SKM-1 (cell line): ENCODE measurements at regions not wholly inside any gene's neighbourhood (a gene's known extent, or its start where the extent isn't known, plus 50 kb on each side); places are given as distances from the start of the nearest gene placed in this dataset.

ENCODE experiments used
- DNase-seq: peaks from one replicate; lab custom pipeline; 2025; ENCODE audit not compliant: unreplicated experiment; lab: John Stamatoyannopoulos, UW

GRCh38 chr4:35250761-35251160 is 993.6 kb downstream of the ARAP2 start:
- DNase-seq = no peak

- no peak for DNase-seq
Observed at GRCh38 chr4:35252071-35252470, 992.2 kb downstream of the ARAP2 start.

GRCh38 chr4:35252866-35253265 is 991.4 kb downstream of the ARAP2 start:
- no peak for DNase-seq

- no peak for DNase-seq
Observed at GRCh38 chr4:35253331-35253730, 991.0 kb downstream of the ARAP2 start.

- no peak for DNase-seq
Observed at GRCh38 chr4:35286434-35286833, 957.9 kb downstream of the ARAP2 start.

- DNase-seq = no peak
Observed at GRCh38 chr4:35300996-35301774, 943.1 kb downstream of the ARAP2 start.

- DNase-seq = no peak
Observed at GRCh38 chr4:35315419-35315818, 928.9 kb downstream of the ARAP2 start.

GRCh38 chr4:35325908-35326453 is 918.3 kb downstream of the ARAP2 start:
- no peak for DNase-seq

- DNase-seq = no peak
Observed at GRCh38 chr4:35342833-35343232, 901.5 kb downstream of the ARAP2 start.

- no peak for DNase-seq
Observed at GRCh38 chr4:35347276-35347675, 897.0 kb downstream of the ARAP2 start.

- no peak for DNase-seq
Observed at GRCh38 chr4:35358001-35358584, 886.2 kb downstream of the ARAP2 start.

- no peak for DNase-seq
Observed at GRCh38 chr4:35364321-35364870, 879.9 kb downstream of the ARAP2 start.

- DNase-seq = no peak
Observed at GRCh38 chr4:35365186-35365585, 879.1 kb downstream of the ARAP2 start.

GRCh38 chr4:35399912-35400311 is 844.4 kb downstream of the ARAP2 start:
- DNase-seq = no peak

- DNase-seq = no peak
Observed at GRCh38 chr4:35423104-35423503, 821.2 kb downstream of the ARAP2 start.

GRCh38 chr4:35447474-35447873 is 796.8 kb downstream of the ARAP2 start:
- no peak for DNase-seq

GRCh38 chr4:35459045-35459444 is 785.3 kb downstream of the ARAP2 start:
- no peak for DNase-seq

GRCh38 chr4:35461931-35462659 is 782.2 kb downstream of the ARAP2 start:
- DNase-seq = no peak

GRCh38 chr4:35463251-35463952 is 780.9 kb downstream of the ARAP2 start:
- DNase-seq = no peak

GRCh38 chr4:35464964-35465528 is 779.3 kb downstream of the ARAP2 start:
- DNase-seq = no peak

- no peak for DNase-seq
Observed at GRCh38 chr4:35491093-35491492, 753.2 kb downstream of the ARAP2 start.
